Loucy (cell line): ENCODE measurements at regions not wholly inside any gene's neighbourhood (a gene's known extent, or its start where the extent isn't known, plus 50 kb on each side); places are given as distances from the start of the nearest gene placed in this dataset.

Source experiments
- H2AFZ ChIP-seq: fragments of 200-600 bp; sonication (generic); 2 replicates; pipeline ENCODE4 v1.6.0; 2016; ENCODE audit warnings: antibody characterized with exemption, mild to moderate bottlenecking, low read length, moderate library complexity
- H3F3A ChIP-seq: fragments of 200-600 bp; 2 replicates; pipeline ENCODE4 v1.6.0; 2016; ENCODE audit warnings: antibody characterized with exemption, low read depth, mild to moderate bottlenecking
- H3K27me3 ChIP-seq: fragments of 200-600 bp; sonication (generic); 2 replicates; pipeline ENCODE4 v1.6.1; 2014; ENCODE audit warnings: low read length, mild to moderate bottlenecking; ENCODE audit not compliant: insufficient read depth, poor library complexity, severe bottlenecking
- H3K36me3 ChIP-seq: fragments of 200-600 bp; sonication (generic); 2 replicates; pipeline ENCODE4 v1.6.1; 2016; ENCODE audit warnings: low read length; ENCODE audit not compliant: insufficient read depth
- H3K4me1 ChIP-seq: fragments of 200-600 bp; sonication (generic); 2 replicates; pipeline ENCODE4 v1.5.1; 2014; ENCODE audit warnings: low read length, mild to moderate bottlenecking; ENCODE audit not compliant: insufficient read depth, poor library complexity, severe bottlenecking
- H3K4me2 ChIP-seq: fragments of 200-600 bp; sonication (generic); 2 replicates; pipeline ENCODE4 v1.6.0; 2014; ENCODE audit warnings: antibody characterized with exemption, low read length, low read depth, mild to moderate bottlenecking; ENCODE audit not compliant: poor library complexity, severe bottlenecking
- H3K4me3 ChIP-seq: fragments of 200-600 bp; sonication (generic); 2 replicates; pipeline ENCODE4 v1.5.1; 2014; ENCODE audit warnings: low read length, mild to moderate bottlenecking, mixed read lengths; ENCODE audit not compliant: poor library complexity, severe bottlenecking
- H3K79me2 ChIP-seq: fragments of 200-600 bp; sonication (generic); 2 replicates; pipeline ENCODE4 v1.6.1; 2014; ENCODE audit warnings: low read length; ENCODE audit not compliant: insufficient read depth
- H3K9ac ChIP-seq: fragments of 200-600 bp; sonication (generic); 2 replicates; pipeline ENCODE4 v1.6.0; 2014; ENCODE audit warnings: mild to moderate bottlenecking, low read depth, low read length, moderate library complexity; ENCODE audit not compliant: poor library complexity, severe bottlenecking
- H3K9me2 ChIP-seq: fragments of 200-600 bp; sonication (generic); replicated peaks from 2 replicates; pipeline ENCODE4 v1.6.1; 2016; ENCODE audit warnings: low read depth, low read length, mixed read lengths
- H3K9me3 ChIP-seq: fragments of 200-600 bp; sonication (generic); 2 replicates; pipeline ENCODE4 v1.6.1; 2014; ENCODE audit warnings: mild to moderate bottlenecking, antibody characterized with exemption, low read length, low read depth; ENCODE audit not compliant: insufficient read depth
- H4K20me1 ChIP-seq: fragments of 200-600 bp; sonication (generic); 2 replicates; pipeline ENCODE4 v1.6.0; 2014; ENCODE audit warnings: antibody characterized with exemption, low read length, mild to moderate bottlenecking; ENCODE audit not compliant: insufficient read depth, poor library complexity, severe bottlenecking
- CTCF ChIP-seq: fragments of 200-600 bp; sonication (generic); conservative IDR thresholded peaks from 2 replicates; pipeline ENCODE4 v1.5.1; 2014; ENCODE audit warnings: mild to moderate bottlenecking, antibody characterized with exemption, low read length
- EZH2phosphoT487 ChIP-seq: fragments of 200-600 bp; IDR thresholded peaks from 2 replicates; pipeline ENCODE4 v1.6.1; 2018; ENCODE audit warnings: antibody characterized with exemption, mild to moderate bottlenecking, moderate library complexity, borderline replicate concordance

- TF ChIP-seq CTCF (no peak), EZH2phosphoT487 (no peak)
- Histone ChIP-seq H2AFZ (no peak overlapping the region), H3K4me2 (no peak overlapping the region), H3K4me3 (no peak overlapping the region), H3K79me2 (no peaks in the 10 kb centered on the region), H3K9ac (no peak overlapping the region), H4K20me1 (no peaks in the 10 kb centered on the region), H3K36me3 (no peaks in the 10 kb centered on the region), H3K27me3 (no peaks in the 10 kb centered on the region), H3K9me3 (no peaks in the 10 kb centered on the region), H3F3A (no peaks in the 10 kb centered on the region), H3K9me2 (no peaks in the 10 kb centered on the region), H3K4me1 (no peaks in the 10 kb centered on the region)
These were observed 66.2 kb upstream of the KCNK1 start for GRCh38 chr1:233547726-233548125.

GRCh38 chr1:233549404-233549803, 64.5 kb upstream of the KCNK1 start:
- no peak overlapping the region for H3K9ac ChIP-seq
- no peaks in the 10 kb centered on the region for H3K9me2 ChIP-seq
- no peaks in the 10 kb centered on the region for H3K36me3 ChIP-seq
- no peak overlapping the region for H3K4me3 ChIP-seq
- H3K27me3 ChIP-seq: no peaks in the 10 kb centered on the region
- no peaks in the 10 kb centered on the region for H3K4me1 ChIP-seq
- no peaks in the 10 kb centered on the region for H3F3A ChIP-seq
- H2AFZ ChIP-seq: no peak overlapping the region
- TF ChIP-seq EZH2phosphoT487 (no peak), CTCF (no peak)
- H4K20me1 ChIP-seq: no peaks in the 10 kb centered on the region
- no peak overlapping the region for H3K4me2 ChIP-seq
- no peaks in the 10 kb centered on the region for H3K79me2 ChIP-seq
- H3K9me3 ChIP-seq: no peaks in the 10 kb centered on the region

GRCh38 chr1:233549917-233550316, 64.0 kb upstream of the KCNK1 start:
- no peaks in the 10 kb centered on the region for H4K20me1 ChIP-seq
- no peaks in the 10 kb centered on the region for H3K36me3 ChIP-seq
- H3K27me3 ChIP-seq: no peaks in the 10 kb centered on the region
- H3K4me3 ChIP-seq: no peak overlapping the region
- H3K4me2 ChIP-seq: no peak overlapping the region
- no peaks in the 10 kb centered on the region for H3K9me2 ChIP-seq
- H3K4me1 ChIP-seq: no peaks in the 10 kb centered on the region
- H2AFZ ChIP-seq: no peak overlapping the region
- TF ChIP-seq EZH2phosphoT487 (no peak), CTCF (no peak)
- H3K9me3 ChIP-seq: no peaks in the 10 kb centered on the region
- H3F3A ChIP-seq: no peaks in the 10 kb centered on the region
- H3K9ac ChIP-seq: no peak overlapping the region
- H3K79me2 ChIP-seq: no peaks in the 10 kb centered on the region
